SK-N-MC (cell line): ENCODE measurements at regions not wholly inside any gene's neighbourhood (a gene's known extent, or its start where the extent isn't known, plus 50 kb on each side); places are given as distances from the start of the nearest gene placed in this dataset.

Source experiments
- DNase-seq: peaks from one replicate; pipeline ENCODE4 v3.0.0-alpha.2; 2011; ENCODE audit warnings: low read depth, low spot score
- H3K27ac ChIP-seq: fragments of 200-600 bp; sonication (generic); 2 replicates; pipeline ENCODE4 v1.5.1; 2016; ENCODE audit warnings: mixed run types
- H3K36me3 ChIP-seq: fragments of 200-600 bp; sonication (generic); 2 replicates; pipeline ENCODE4 v1.6.1; 2017; ENCODE audit warnings: antibody characterized with exemption, low read length, mixed read lengths; ENCODE audit not compliant: insufficient read depth
- H3K4me3 ChIP-seq: fragments of 200-600 bp; sonication (generic); 2 replicates; pipeline ENCODE4 v1.5.1; 2016
- H3K9ac ChIP-seq: fragments of 200-600 bp; sonication (generic); 2 replicates; pipeline ENCODE4 v1.8.0; 2017; ENCODE audit warnings: mixed run types, mixed read lengths; ENCODE audit not compliant: insufficient read length
- H3K9me3 ChIP-seq: fragments of 200-600 bp; sonication (generic); 2 replicates; pipeline ENCODE4 v1.6.1; 2017; ENCODE audit warnings: low read depth, mild to moderate bottlenecking, antibody characterized with exemption, low read length, moderate library complexity, mixed read lengths
- EZH2 ChIP-seq: fragments of 200-600 bp; sonication (generic); IDR thresholded peaks from one replicate; pipeline ENCODE4 v1.6.1; 2017; ENCODE audit warnings: antibody characterized with exemption
- FOXP2 ChIP-seq: optimal IDR thresholded peaks from 2 replicates; pipeline ENCODE3; 2011; ENCODE audit warnings: mild to moderate bottlenecking, moderate library complexity; ENCODE audit not compliant: insufficient read depth; ENCODE audit errors: extremely low read length, control extremely low read depth
- POLR2AphosphoS5 ChIP-seq: IDR thresholded peaks from 2 replicates; pipeline ENCODE4 v1.6.1; 2012; ENCODE audit warnings: mild to moderate bottlenecking, low read depth, low read length, borderline replicate concordance

GRCh38 chr2:60674524-60675165 lies 81.4 kb upstream of the PAPOLG start:
- DNase-seq, result peak; percentile 10
- no peaks in the 10 kb centered on the region for H3K9me3 ChIP-seq
- H3K27ac ChIP-seq, result no peak overlapping the region
- H3K4me3 ChIP-seq, result no peak overlapping the region
- TF ChIP-seq POLR2AphosphoS5, result no peak
- TF ChIP-seq EZH2, result no peak
- TF ChIP-seq FOXP2, result no peak
- H3K9ac ChIP-seq, result no peak overlapping the region
- H3K36me3 ChIP-seq, result no peaks in the 10 kb centered on the region

DNA sequence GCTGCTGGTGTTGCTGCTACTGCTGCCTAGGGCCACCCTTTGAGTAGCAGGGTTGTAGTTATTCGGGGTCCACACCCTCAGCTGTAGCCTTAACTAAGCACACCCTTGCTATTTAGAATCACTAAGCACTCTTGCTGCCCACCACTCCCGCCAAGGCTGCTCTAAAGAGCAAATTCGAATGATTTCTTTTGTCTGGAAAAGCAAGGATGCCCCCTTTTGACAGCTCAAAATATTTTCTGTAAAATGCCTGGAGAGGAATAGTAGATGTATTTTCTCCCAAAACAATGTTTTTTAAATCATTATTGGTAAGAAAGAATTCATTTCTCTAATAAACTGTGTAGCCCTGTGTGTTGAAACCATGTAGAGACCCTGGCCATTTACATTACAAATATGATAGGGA lies 80.8 kb upstream of the PAPOLG start:
- Histone ChIP-seq H3K36me3 (no peaks in the 10 kb centered on the region), H3K27ac (no peak overlapping the region), H3K9ac (no peak overlapping the region), H3K9me3 (no peaks in the 10 kb centered on the region), H3K4me3 (no peak overlapping the region)
- no peak for TF ChIP-seq POLR2AphosphoS5
- TF ChIP-seq EZH2, result no peak
- TF ChIP-seq FOXP2, result no peak
- no peak for DNase-seq

GRCh38 chr2:60676706-60677330 lies 79.2 kb upstream of the PAPOLG start:
- no peak overlapping the region for H3K4me3 ChIP-seq
- TF ChIP-seq POLR2AphosphoS5 (no peak), FOXP2 (no peak), EZH2 (no peak)
- DNase-seq, result no peak
- no peaks in the 10 kb centered on the region for H3K36me3 ChIP-seq
- no peak overlapping the region for H3K27ac ChIP-seq
- no peak overlapping the region for H3K9ac ChIP-seq
- H3K9me3 ChIP-seq, result no peaks in the 10 kb centered on the region

- Histone ChIP-seq H3K4me3 (no peak overlapping the region), H3K9ac (no peak overlapping the region), H3K9me3 (no peaks in the 10 kb centered on the region), H3K36me3 (no peaks in the 10 kb centered on the region), H3K27ac (no peak overlapping the region)
- TF ChIP-seq POLR2AphosphoS5 (no peak), EZH2 (no peak), FOXP2 (no peak)
- DNase-seq, result no peak
Measured at GRCh38 chr2:60677356-60677755, 78.7 kb upstream of the PAPOLG start.

- DNase-seq, result no peak
- H3K9ac ChIP-seq, result no peak overlapping the region
- H3K27ac ChIP-seq, result no peak overlapping the region
- no peak overlapping the region for H3K4me3 ChIP-seq
- H3K36me3 ChIP-seq, result no peaks in the 10 kb centered on the region
- TF ChIP-seq EZH2 (no peak), FOXP2 (no peak), POLR2AphosphoS5 (no peak)
- no peaks in the 10 kb centered on the region for H3K9me3 ChIP-seq
Measured at GRCh38 chr2:60678551-60678950, 77.5 kb upstream of the PAPOLG start.

- Histone ChIP-seq H3K4me3 (no peak overlapping the region), H3K36me3 (no peaks in the 10 kb centered on the region), H3K9ac (no peak overlapping the region), H3K27ac (no peak overlapping the region), H3K9me3 (no peaks in the 10 kb centered on the region)
- no peak for TF ChIP-seq EZH2
- no peak for TF ChIP-seq POLR2AphosphoS5
- no peak for TF ChIP-seq FOXP2
- no peak for DNase-seq
Measured at GRCh38 chr2:60679036-60679780, 76.9 kb upstream of the PAPOLG start.

DNA sequence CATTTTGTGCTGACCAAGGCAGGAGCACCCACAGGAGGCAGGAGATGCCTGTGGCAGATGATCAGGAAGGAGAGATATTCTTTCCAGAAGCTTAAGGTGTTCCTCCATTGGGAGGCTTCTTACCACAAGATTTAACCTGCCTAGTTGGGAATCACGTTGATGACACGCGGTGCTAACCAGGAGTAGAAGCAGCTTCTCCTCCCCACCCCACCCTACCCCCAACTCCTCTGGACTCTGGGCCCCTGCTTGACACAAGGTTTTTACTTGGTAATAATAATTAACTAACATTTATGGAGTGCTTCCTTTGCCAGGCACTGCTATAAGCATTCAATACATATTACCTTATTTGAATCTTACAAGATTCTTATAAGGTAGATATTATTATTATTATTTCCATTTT lies 62.5 kb upstream of the PAPOLG start:
- H3K9me3 ChIP-seq, result no peaks in the 10 kb centered on the region
- no peak overlapping the region for H3K27ac ChIP-seq
- H3K9ac ChIP-seq, result no peak overlapping the region
- no peak overlapping the region for H3K4me3 ChIP-seq
- no peak for DNase-seq
- TF ChIP-seq EZH2 (no peak), FOXP2 (no peak), POLR2AphosphoS5 (no peak)
- no peaks in the 10 kb centered on the region for H3K36me3 ChIP-seq

DNA sequence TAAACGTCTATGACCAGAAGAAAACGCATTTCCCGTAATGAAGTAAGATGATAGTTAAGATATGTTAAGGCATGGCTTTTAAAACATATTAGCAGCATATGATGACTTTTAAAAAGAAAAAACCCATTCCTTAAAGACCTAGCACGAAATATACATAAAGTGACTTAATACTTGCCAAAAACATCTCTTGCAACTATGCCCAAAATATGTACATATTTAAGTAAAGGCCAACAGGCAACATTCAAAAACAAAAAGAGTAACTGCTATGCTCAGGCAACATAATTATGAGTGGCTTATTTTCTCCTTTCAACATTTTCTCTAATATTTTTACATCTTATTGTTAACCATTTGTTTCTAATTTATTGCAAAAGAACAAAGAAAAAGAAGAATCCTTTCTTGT lies 60.3 kb upstream of the PAPOLG start:
- Histone ChIP-seq H3K9me3 (no peaks in the 10 kb centered on the region), H3K9ac (no peak overlapping the region), H3K27ac (no peak overlapping the region), H3K4me3 (no peak overlapping the region), H3K36me3 (no peaks in the 10 kb centered on the region)
- TF ChIP-seq POLR2AphosphoS5, result no peak
- TF ChIP-seq FOXP2, result no peak
- TF ChIP-seq EZH2, result no peak
- no peak for DNase-seq
